ENCODE measurements at regions not wholly inside any gene's neighbourhood (a gene's known extent, or its start where the extent isn't known, plus 50 kb on each side); places are given as distances from the start of the nearest gene placed in this dataset.

DNA sequence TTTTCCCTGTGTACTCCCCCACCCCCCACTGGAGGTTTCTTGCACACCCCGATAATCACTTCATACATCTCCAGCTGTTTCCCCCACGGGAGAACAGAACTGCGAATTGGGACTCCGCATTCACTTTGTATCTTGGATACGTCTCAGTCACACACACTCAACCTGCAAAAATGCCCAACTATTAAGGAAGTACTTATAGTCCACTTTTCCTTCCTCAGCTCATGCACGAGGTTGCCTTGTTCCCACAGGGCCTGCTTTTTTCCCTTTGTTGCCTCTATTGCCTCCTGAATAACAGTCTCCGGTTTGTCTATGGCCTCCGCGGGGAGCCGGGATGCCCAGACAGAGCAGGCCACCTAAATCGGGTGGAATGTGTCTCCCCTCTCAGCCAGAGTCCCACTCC lies 282.3 kb downstream of the PYDC2 start:
- H3K27ac Mint-ChIP-seq (ENCODE audit: unreplicated experiment) = no peak overlapping the region
- FAIRE-seq (no peak), DNase-seq (ENCODE audit: low read depth) (no peak)
- no peaks in the 10 kb centered on the region for H3K9me3 ChIP-seq (ENCODE audit: insufficient read depth, low read depth, low read length)
- H3K4me1 ChIP-seq (ENCODE audit: insufficient read depth, low read length) = no peaks in the 10 kb centered on the region
- no peak overlapping the region for H3K9ac ChIP-seq (ENCODE audit: low read length)
- H3K27me3 Mint-ChIP-seq (ENCODE audit: low read depth, unreplicated experiment) = no peaks in the 10 kb centered on the region
- no peak overlapping the region for H3K4me2 ChIP-seq (ENCODE audit: low read length)
- no peak overlapping the region for H3K4me3 ChIP-seq (ENCODE audit: insufficient read depth, low read depth, low read length)
- H3K36me3 ChIP-seq (ENCODE audit: insufficient read depth, low read length) = no peaks in the 10 kb centered on the region
- no peaks in the 10 kb centered on the region for H4K20me1 ChIP-seq (ENCODE audit: insufficient read depth, low read length)
- H3K27me3 ChIP-seq (ENCODE audit: insufficient read depth, low read length) = no peaks in the 10 kb centered on the region
- H3K79me2 ChIP-seq (ENCODE audit: insufficient read depth, low read length) = no peaks in the 10 kb centered on the region
- H3K4me1 Mint-ChIP-seq (ENCODE audit: low read depth, unreplicated experiment) = peaks cover 3% of the 10 kb centered on the region
- H3K36me3 Mint-ChIP-seq (ENCODE audit: low read depth, unreplicated experiment) = peaks cover 5% of the 10 kb centered on the region
- H3K4me3 Mint-ChIP-seq (ENCODE audit: unreplicated experiment) = no peak overlapping the region
- H2AFZ ChIP-seq (ENCODE audit: low read depth, low read length) = no peak overlapping the region
- no peak for TF ChIP-seq EZH2 (IDR thresholded peaks at IDR 0.05; ENCODE audit: insufficient read depth, low read length)
- TF ChIP-seq, protein P1, sequence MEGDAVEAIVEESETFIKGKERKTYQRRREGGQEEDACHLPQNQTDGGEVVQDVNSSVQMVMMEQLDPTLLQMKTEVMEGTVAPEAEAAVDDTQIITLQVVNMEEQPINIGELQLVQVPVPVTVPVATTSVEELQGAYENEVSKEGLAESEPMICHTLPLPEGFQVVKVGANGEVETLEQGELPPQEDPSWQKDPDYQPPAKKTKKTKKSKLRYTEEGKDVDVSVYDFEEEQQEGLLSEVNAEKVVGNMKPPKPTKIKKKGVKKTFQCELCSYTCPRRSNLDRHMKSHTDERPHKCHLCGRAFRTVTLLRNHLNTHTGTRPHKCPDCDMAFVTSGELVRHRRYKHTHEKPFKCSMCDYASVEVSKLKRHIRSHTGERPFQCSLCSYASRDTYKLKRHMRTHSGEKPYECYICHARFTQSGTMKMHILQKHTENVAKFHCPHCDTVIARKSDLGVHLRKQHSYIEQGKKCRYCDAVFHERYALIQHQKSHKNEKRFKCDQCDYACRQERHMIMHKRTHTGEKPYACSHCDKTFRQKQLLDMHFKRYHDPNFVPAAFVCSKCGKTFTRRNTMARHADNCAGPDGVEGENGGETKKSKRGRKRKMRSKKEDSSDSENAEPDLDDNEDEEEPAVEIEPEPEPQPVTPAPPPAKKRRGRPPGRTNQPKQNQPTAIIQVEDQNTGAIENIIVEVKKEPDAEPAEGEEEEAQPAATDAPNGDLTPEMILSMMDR (IDR thresholded peaks at IDR 0.05; ENCODE audit: insufficient read depth, low read depth, low read length) = no peak
- no peak overlapping the region for H3K27ac ChIP-seq (ENCODE audit: low read depth, low read length)
- H3K9me3 Mint-ChIP-seq (ENCODE audit: unreplicated experiment) = peaks cover 26% of the 10 kb centered on the region

DNA sequence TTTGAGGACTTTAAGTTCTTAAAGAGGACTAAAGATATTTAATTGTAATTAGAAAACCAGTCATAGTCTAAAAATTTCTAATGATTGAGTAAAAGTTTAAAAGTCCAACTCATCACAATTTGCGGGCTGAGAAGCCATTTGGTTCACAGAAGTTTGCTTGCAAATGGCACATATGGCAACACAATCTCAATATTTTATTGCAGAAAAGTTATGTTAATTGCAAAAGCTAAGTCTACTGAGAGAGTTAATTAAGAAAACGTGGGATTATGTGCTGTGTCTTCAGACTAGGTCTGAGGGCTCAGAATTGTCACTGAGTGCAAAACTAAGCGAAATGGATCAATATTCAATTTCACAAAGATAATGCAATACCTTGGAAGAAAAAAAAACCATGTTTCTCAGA lies 289.7 kb downstream of the PYDC2 start:
- FAIRE-seq (no peak), DNase-seq (ENCODE audit: low read depth) (no peak)
- no peaks in the 10 kb centered on the region for H3K36me3 ChIP-seq (ENCODE audit: insufficient read depth, low read length)
- H3K4me2 ChIP-seq (ENCODE audit: low read length) = no peak overlapping the region
- H3K79me2 ChIP-seq (ENCODE audit: insufficient read depth, low read length) = no peaks in the 10 kb centered on the region
- no peaks in the 10 kb centered on the region for H4K20me1 ChIP-seq (ENCODE audit: insufficient read depth, low read length)
- TF ChIP-seq, protein P1 (IDR thresholded peaks at IDR 0.05; ENCODE audit: insufficient read depth, low read depth, low read length) = no peak
- no peak for TF ChIP-seq EZH2 (IDR thresholded peaks at IDR 0.05; ENCODE audit: insufficient read depth, low read length)
- Mint-ChIP-seq H3K4me1 (ENCODE audit: low read depth, unreplicated experiment) (peaks cover 4% of the 10 kb centered on the region), H3K27me3 (ENCODE audit: low read depth, unreplicated experiment) (no peaks in the 10 kb centered on the region), H3K36me3 (ENCODE audit: low read depth, unreplicated experiment) (no peaks in the 10 kb centered on the region), H3K27ac (ENCODE audit: unreplicated experiment) (no peak overlapping the region), H3K9me3 (ENCODE audit: unreplicated experiment) (no peaks in the 10 kb centered on the region), H3K4me3 (ENCODE audit: unreplicated experiment) (no peak overlapping the region)
- no peak overlapping the region for H3K27ac ChIP-seq (ENCODE audit: low read depth, low read length)
- no peak overlapping the region for H3K4me3 ChIP-seq (ENCODE audit: insufficient read depth, low read depth, low read length)
- H3K27me3 ChIP-seq (ENCODE audit: insufficient read depth, low read length) = no peaks in the 10 kb centered on the region
- H3K9ac ChIP-seq (ENCODE audit: low read length) = no peak overlapping the region
- H2AFZ ChIP-seq (ENCODE audit: low read depth, low read length) = no peak overlapping the region
- H3K9me3 ChIP-seq (ENCODE audit: insufficient read depth, low read depth, low read length) = no peaks in the 10 kb centered on the region
- no peaks in the 10 kb centered on the region for H3K4me1 ChIP-seq (ENCODE audit: insufficient read depth, low read length)

- no peak for FAIRE-seq
These were observed 292.2 kb downstream of the PYDC2 start for GRCh38 chr3:191753196-191753595.

More at GRCh38 chr3:191753196-191753595, 292.2 kb downstream of the PYDC2 start:
- Mint-ChIP-seq H3K9me3 (ENCODE audit: unreplicated experiment) (no peaks in the 10 kb centered on the region), H3K36me3 (ENCODE audit: low read depth, unreplicated experiment) (no peaks in the 10 kb centered on the region), H3K4me1 (ENCODE audit: low read depth, unreplicated experiment) (peaks cover 4% of the 10 kb centered on the region), H3K27ac (ENCODE audit: unreplicated experiment) (no peak overlapping the region), H3K4me3 (ENCODE audit: unreplicated experiment) (no peak overlapping the region), H3K27me3 (ENCODE audit: low read depth, unreplicated experiment) (no peaks in the 10 kb centered on the region)
- Histone ChIP-seq H3K4me2 (ENCODE audit: low read length) (peak overlapping the region; percentile 23), H3K9ac (ENCODE audit: low read length) (no peak overlapping the region), H3K4me1 (ENCODE audit: insufficient read depth, low read length) (no peaks in the 10 kb centered on the region), H3K27ac (ENCODE audit: low read depth, low read length) (no peak overlapping the region), H3K27me3 (ENCODE audit: insufficient read depth, low read length) (no peaks in the 10 kb centered on the region), H3K36me3 (ENCODE audit: insufficient read depth, low read length) (no peaks in the 10 kb centered on the region), H3K79me2 (ENCODE audit: insufficient read depth, low read length) (no peaks in the 10 kb centered on the region), H3K9me3 (ENCODE audit: insufficient read depth, low read depth, low read length) (no peaks in the 10 kb centered on the region), H3K4me3 (ENCODE audit: insufficient read depth, low read depth, low read length) (no peak overlapping the region), H4K20me1 (ENCODE audit: insufficient read depth, low read length) (no peaks in the 10 kb centered on the region), H2AFZ (ENCODE audit: low read depth, low read length) (no peak overlapping the region)
- TF ChIP-seq, protein P1 (IDR thresholded peaks at IDR 0.05; ENCODE audit: insufficient read depth, low read depth, low read length) = no peak
- TF ChIP-seq EZH2 (IDR thresholded peaks at IDR 0.05; ENCODE audit: insufficient read depth, low read length) = no peak
- DNase-seq (ENCODE audit: low read depth) = peak; percentile 93
